ENCODE measurements at regions not wholly inside any gene's neighbourhood (a gene's known extent, or its start where the extent isn't known, plus 50 kb on each side); places are given as distances from the start of the nearest gene placed in this dataset.

- TF ChIP-seq PBX3 (IDR thresholded peaks at IDR 0.05) (no peak), CTCF (IDR thresholded peaks at IDR 0.05) (no peak), NFE2L2 (conservative IDR thresholded peaks at IDR 0.05; ENCODE audit: low read length) (no peak), EP300 (IDR thresholded peaks at IDR 0.05) (no peak), EHMT2 (IDR thresholded peaks at IDR 0.05; ENCODE audit: low read depth) (no peak)
These were observed 132.4 kb downstream of the ELOVL4 start for GRCh38 chr6:79814940-79815339.
